GM18867 (cell line): ENCODE measurements at regions not wholly inside any gene's neighbourhood (a gene's known extent, or its start where the extent isn't known, plus 50 kb on each side); places are given as distances from the start of the nearest gene placed in this dataset.
"Not testable (repeated sequence)": the region's sequence is repeated elsewhere in the genome, so short reads cannot be mapped to it uniquely, and the experiment has no call there.

Experiments used
- ATAC-seq: cut with Tn5 transposase; IDR thresholded peaks from one replicate; pipeline ENCODE4 v1.9.1; 2021; ENCODE audit warnings: mild to moderate bottlenecking, moderate library complexity; ENCODE audit not compliant: unreplicated experiment

- ATAC-seq, result no peak
Measured at GRCh38 chr10:8332730-8333111, 278.2 kb downstream of the GATA3 start.

- no peak for ATAC-seq
Measured at GRCh38 chr10:8334631-8335030, 280.1 kb downstream of the GATA3 start.

- no peak for ATAC-seq
Measured at GRCh38 chr10:8336629-8337331, 282.3 kb downstream of the GATA3 start.

- no peak for ATAC-seq
Measured at GRCh38 chr10:8337332-8337651, 282.8 kb downstream of the GATA3 start.

GRCh38 chr10:8338177-8338766, 283.8 kb downstream of the GATA3 start:
- ATAC-seq, result no peak

- no peak for ATAC-seq
Measured at GRCh38 chr10:8344756-8345155, 290.3 kb downstream of the GATA3 start.

- ATAC-seq, result no peak
Measured at GRCh38 chr10:8346861-8347260, 292.4 kb downstream of the GATA3 start.

GRCh38 chr10:8347614-8348013, 293.1 kb downstream of the GATA3 start:
- not testable (repeated sequence) for ATAC-seq

GRCh38 chr10:8349610-8350249, 295.2 kb downstream of the GATA3 start:
- ATAC-seq, result no peak

- no peak for ATAC-seq
Measured at GRCh38 chr10:8350250-8350967, 295.9 kb downstream of the GATA3 start.

- ATAC-seq, result no peak
Measured at GRCh38 chr10:8352171-8353075, 297.9 kb downstream of the GATA3 start.

- no peak for ATAC-seq
Measured at GRCh38 chr10:8356283-8356682, 301.8 kb downstream of the GATA3 start.

- ATAC-seq, result no peak
Measured at GRCh38 chr10:8359467-8359866, 305.0 kb downstream of the GATA3 start.

- peak; percentile 81 for ATAC-seq
Measured at GRCh38 chr10:8360365-8360764, 305.9 kb downstream of the GATA3 start.

- ATAC-seq, result peak; percentile 8
Measured at GRCh38 chr10:8360814-8361509, 306.5 kb downstream of the GATA3 start.

GRCh38 chr10:8361510-8361844, 307.0 kb downstream of the GATA3 start:
- ATAC-seq, result no peak

GRCh38 chr10:8365935-8366911, 311.7 kb downstream of the GATA3 start:
- peak; percentile 39 for ATAC-seq

- not testable (repeated sequence) for ATAC-seq
Measured at GRCh38 chr10:8367672-8368411, 313.4 kb downstream of the GATA3 start.
